MM.1S (cell line): ENCODE measurements at regions not wholly inside any gene's neighbourhood (a gene's known extent, or its start where the extent isn't known, plus 50 kb on each side); places are given as distances from the start of the nearest gene placed in this dataset.

Experiments
- CTCF ChIP-seq: fragments of 300-600 bp; sonication (generic); IDR thresholded peaks from 2 replicates; pipeline ENCODE4 v1.5.1; 2016; ENCODE audit warnings: antibody characterized with exemption, low read length, mixed read lengths
- EZH2 ChIP-seq: fragments of 300-600 bp; sonication (generic); optimal IDR thresholded peaks from 2 replicates; pipeline ENCODE3; 2017; ENCODE audit warnings: low read depth, mild to moderate bottlenecking, antibody characterized with exemption, low read length, mixed read lengths

GRCh38 chr10:128540781-128541761 is 414.8 kb upstream of the MKI67 start:
- peak; percentile 15; the same call in 1 of the 2 replicates for TF ChIP-seq CTCF
- TF ChIP-seq EZH2: no peak
